ENCODE measurements at regions not wholly inside any gene's neighbourhood (a gene's known extent, or its start where the extent isn't known, plus 50 kb on each side); places are given as distances from the start of the nearest gene placed in this dataset.

DNA sequence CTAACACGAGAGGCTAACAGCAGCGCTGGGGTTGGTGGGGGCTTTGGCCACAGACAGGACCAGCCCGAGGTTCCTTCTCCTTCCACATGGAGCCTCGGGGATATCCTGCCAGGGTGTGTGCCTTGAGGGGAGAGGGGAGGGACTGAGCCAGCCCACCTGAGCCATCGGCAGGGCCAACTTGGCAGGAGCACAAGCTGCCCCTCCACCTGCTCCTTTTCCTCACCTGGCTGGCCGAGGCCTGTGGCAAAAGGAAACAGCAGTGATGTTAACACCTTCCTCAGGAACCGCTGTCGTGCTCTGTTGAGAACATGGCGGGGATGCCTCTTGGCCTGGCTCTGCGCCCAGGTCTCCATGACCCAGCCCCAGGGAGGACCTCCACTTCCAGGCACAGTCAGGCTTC, 255.1 kb upstream of the PPP2R2D start:
- no peak for TF ChIP-seq POLR2A (IDR thresholded peaks at IDR 0.05)
- TF ChIP-seq, protein P1, sequence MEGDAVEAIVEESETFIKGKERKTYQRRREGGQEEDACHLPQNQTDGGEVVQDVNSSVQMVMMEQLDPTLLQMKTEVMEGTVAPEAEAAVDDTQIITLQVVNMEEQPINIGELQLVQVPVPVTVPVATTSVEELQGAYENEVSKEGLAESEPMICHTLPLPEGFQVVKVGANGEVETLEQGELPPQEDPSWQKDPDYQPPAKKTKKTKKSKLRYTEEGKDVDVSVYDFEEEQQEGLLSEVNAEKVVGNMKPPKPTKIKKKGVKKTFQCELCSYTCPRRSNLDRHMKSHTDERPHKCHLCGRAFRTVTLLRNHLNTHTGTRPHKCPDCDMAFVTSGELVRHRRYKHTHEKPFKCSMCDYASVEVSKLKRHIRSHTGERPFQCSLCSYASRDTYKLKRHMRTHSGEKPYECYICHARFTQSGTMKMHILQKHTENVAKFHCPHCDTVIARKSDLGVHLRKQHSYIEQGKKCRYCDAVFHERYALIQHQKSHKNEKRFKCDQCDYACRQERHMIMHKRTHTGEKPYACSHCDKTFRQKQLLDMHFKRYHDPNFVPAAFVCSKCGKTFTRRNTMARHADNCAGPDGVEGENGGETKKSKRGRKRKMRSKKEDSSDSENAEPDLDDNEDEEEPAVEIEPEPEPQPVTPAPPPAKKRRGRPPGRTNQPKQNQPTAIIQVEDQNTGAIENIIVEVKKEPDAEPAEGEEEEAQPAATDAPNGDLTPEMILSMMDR (IDR thresholded peaks at IDR 0.05), result no peak
- TF ChIP-seq POLR2AphosphoS5 (IDR thresholded peaks at IDR 0.05), result no peak
- Histone ChIP-seq H3K27me3 (replicated peaks; ENCODE audit: insufficient read depth) (peaks cover 10% of the 10 kb centered on the region), H3K9me3 (no peaks in the 10 kb centered on the region), H3K27ac (no peak overlapping the region), H3K36me3 (no peaks in the 10 kb centered on the region), H3K4me3 (no peak overlapping the region), H3K4me1 (replicated peaks) (no peaks in the 10 kb centered on the region)
- 83% methylated on average over 10 of the region's 10 CpGs for WGBS
- intact Hi-C loops (cut with DNase I), result no loop called here
- DNase-seq (ENCODE audit: low spot score), result no peak

DNA sequence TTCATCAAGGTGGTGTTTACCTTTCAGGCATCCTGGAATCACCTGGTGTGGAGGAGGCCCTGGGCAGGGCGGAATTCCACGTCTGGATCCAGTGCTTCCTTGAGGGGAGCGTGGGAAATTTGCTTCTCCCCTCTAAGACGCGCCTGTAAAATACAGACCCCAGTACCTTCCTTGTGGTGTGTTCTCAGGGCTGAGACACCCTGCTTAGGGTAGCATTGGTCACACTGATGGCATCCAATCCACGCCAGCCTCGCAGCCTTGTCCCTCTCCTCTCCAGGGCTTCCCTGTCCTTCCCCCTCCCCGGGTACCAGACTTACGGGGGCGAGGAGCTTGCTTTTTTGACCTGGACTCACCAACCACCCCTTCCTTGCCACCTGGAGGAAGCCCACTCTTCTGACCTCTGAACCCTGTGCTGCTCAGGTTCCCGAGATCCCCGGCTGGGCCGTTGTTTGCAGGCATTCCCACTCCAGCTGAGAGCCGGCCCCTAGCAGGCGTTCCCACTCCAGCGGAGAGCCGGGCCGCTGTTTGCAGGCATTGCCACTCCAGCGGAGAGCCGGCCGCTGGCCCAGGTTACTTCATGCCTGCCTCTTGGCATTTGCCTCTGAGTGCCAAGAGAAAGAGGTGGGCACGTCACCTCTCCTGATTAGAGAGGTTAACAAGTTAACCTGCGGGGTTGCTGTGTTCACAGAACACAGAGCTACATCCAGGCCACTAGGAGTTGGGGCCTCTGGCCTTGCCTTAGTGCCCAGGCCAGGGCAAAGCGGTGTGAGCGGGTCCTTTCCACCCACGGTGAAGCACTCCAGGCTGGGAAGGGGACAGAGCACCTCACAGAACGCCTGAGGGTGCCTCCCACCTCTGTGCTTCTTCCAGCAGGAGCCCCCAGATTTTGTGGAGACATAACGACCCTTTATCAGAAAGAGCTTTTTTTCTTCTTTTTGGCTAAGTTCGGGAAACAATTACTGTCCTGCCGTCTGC, 254.0 kb upstream of the PPP2R2D start:
- TF ChIP-seq POLR2A (IDR thresholded peaks at IDR 0.05) (no peak), POLR2AphosphoS5 (IDR thresholded peaks at IDR 0.05) (no peak)
- TF ChIP-seq, protein P1 (IDR thresholded peaks at IDR 0.05), result no peak

DNA sequence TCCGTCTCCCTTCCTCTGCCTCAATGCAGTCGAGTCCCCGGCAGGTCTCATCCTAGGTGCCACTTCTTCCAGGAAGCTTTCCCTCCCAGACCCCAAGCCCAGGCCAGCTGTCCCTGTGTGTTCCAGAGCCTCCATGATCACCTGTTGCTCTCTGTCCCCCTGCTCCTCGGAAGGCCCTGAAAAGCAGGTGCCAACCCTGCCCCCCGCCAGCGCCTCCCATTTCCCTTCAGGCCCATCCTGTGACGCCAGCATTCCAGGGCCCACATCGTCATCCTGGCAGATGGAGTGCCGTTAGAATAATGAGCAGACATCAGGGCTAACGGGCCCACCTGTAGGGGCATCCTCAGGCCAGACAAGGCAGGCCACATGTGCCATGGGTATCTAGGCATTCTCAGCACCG, 253.0 kb upstream of the PPP2R2D start:
- no peaks in the 10 kb centered on the region for H3K36me3 ChIP-seq
- no peaks in the 10 kb centered on the region for H3K4me1 ChIP-seq (replicated peaks)
- no peak overlapping the region for H3K27ac ChIP-seq
- TF ChIP-seq POLR2AphosphoS5 (IDR thresholded peaks at IDR 0.05) (no peak), POLR2A (IDR thresholded peaks at IDR 0.05) (no peak)
- TF ChIP-seq, protein P1 (IDR thresholded peaks at IDR 0.05), result no peak
- intact Hi-C loops (cut with DNase I), result no loop called here
- H3K27me3 ChIP-seq (replicated peaks; ENCODE audit: insufficient read depth), result peaks cover 12% of the 10 kb centered on the region
- H3K9me3 ChIP-seq, result no peaks in the 10 kb centered on the region
- no peak for DNase-seq (ENCODE audit: low spot score)
- H3K4me3 ChIP-seq, result no peak overlapping the region
- WGBS, result 80% methylated on average over 11 of the region's 11 CpGs

More for the DNA sequence above, 254.0 kb upstream of the PPP2R2D start:
- DNase-seq (ENCODE audit: low spot score), result no peak
- WGBS, result 79% methylated on average over 30 of the region's 30 CpGs
- H3K27me3 ChIP-seq (replicated peaks; ENCODE audit: insufficient read depth), result peaks cover 12% of the 10 kb centered on the region
- no peak overlapping the region for H3K4me3 ChIP-seq
- H3K36me3 ChIP-seq, result no peaks in the 10 kb centered on the region
- H3K27ac ChIP-seq, result no peak overlapping the region
- no peaks in the 10 kb centered on the region for H3K4me1 ChIP-seq (replicated peaks)
- H3K9me3 ChIP-seq, result no peaks in the 10 kb centered on the region
- intact Hi-C loops (cut with DNase I), result no loop called here

DNA sequence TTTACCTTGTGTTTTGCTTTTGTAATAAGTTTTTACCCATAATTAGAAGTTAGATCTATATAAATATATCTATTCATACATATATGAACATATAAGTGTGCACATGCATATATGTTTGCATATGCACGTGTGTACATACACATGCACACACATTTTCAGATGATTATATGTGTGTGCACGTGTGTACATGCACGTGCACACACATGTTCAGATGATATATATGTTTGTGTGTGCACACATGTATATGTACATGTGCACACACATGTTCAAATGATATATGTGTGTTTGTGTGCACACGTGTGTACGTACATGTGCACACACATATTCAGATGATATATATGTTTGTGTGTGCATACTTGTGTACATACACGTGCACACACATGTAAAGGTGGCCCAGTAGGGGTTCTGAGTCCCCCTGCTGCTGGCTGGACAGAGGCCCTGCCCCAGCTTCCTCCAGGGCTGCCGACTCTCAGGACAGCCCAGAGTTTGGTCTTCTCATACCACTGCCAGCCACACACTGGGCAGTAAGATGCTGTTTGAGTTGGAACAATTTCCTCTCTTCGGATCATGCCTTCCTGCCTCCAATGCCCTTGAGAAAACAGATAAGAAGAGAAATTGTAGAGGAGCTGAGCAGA, 252.3 kb upstream of the PPP2R2D start:
- Histone ChIP-seq H3K4me3 (no peak overlapping the region), H3K27me3 (replicated peaks; ENCODE audit: insufficient read depth) (peaks cover 17% of the 10 kb centered on the region), H3K9me3 (no peaks in the 10 kb centered on the region), H3K27ac (no peak overlapping the region), H3K4me1 (replicated peaks) (no peaks in the 10 kb centered on the region), H3K36me3 (no peaks in the 10 kb centered on the region)
- no peak for DNase-seq (ENCODE audit: low spot score)
- intact Hi-C loops (cut with DNase I), result no loop called here
- WGBS, result 80% methylated on average over 8 of the region's 8 CpGs
- TF ChIP-seq POLR2A (IDR thresholded peaks at IDR 0.05) (no peak), POLR2AphosphoS5 (IDR thresholded peaks at IDR 0.05) (no peak)
- TF ChIP-seq, protein P1 (IDR thresholded peaks at IDR 0.05), result no peak
